ENCODE measurements at regions not wholly inside any gene's neighbourhood (a gene's known extent, or its start where the extent isn't known, plus 50 kb on each side); places are given as distances from the start of the nearest gene placed in this dataset.

GRCh38 chr1:38139738-38140487, 93.3 kb upstream of the POU3F1 start:
- no peak for DNase-seq (ENCODE audit: unreplicated experiment)
- POLR2A ChIA-PET, result interaction anchor here (1.7 to 2.6 kb wide), 2 partner anchors 12 to 23 kb away, joined by 8 to 18 read pairs; no protein-coding TSS in a partner anchor
- peaks cover 25% of the 10 kb centered on the region for H3K4me1 Mint-ChIP-seq (ENCODE audit: insufficient read depth, unreplicated experiment)
- no TSS peak for BruUV-seq (replicated peaks)
- no peaks in the 10 kb centered on the region for H3K36me3 Mint-ChIP-seq (ENCODE audit: insufficient read depth, unreplicated experiment)
- H3K27ac Mint-ChIP-seq (ENCODE audit: low read depth, unreplicated experiment), result no peak overlapping the region
- H3K27me3 Mint-ChIP-seq (ENCODE audit: insufficient read depth, unreplicated experiment), result peaks cover 15% of the 10 kb centered on the region
- no peaks in the 10 kb centered on the region for H3K9me3 Mint-ChIP-seq (ENCODE audit: unreplicated experiment)
- H3K4me3 Mint-ChIP-seq (ENCODE audit: unreplicated experiment), result no peak overlapping the region
- CTCF ChIA-PET, result interaction anchor here (1.0 to 2.4 kb wide), 5 partner anchors 9 to 145 kb away, joined by 3 to 6 read pairs (median 4); no protein-coding TSS in a partner anchor
- TF ChIP-seq CTCF (IDR thresholded peaks at IDR 0.05; ENCODE audit: unreplicated experiment), result no peak
- intact Hi-C loops (cut with micrococcal nuclease), result no loop called here

- TF ChIP-seq CTCF (IDR thresholded peaks at IDR 0.05; ENCODE audit: unreplicated experiment), result no peak
- no peaks in the 10 kb centered on the region for H3K9me3 Mint-ChIP-seq (ENCODE audit: unreplicated experiment)
- peak overlapping the region; percentile 24 for H3K4me3 Mint-ChIP-seq (ENCODE audit: unreplicated experiment)
- BruUV-seq (replicated peaks), result no TSS peak
- peak; percentile 96 for DNase-seq (ENCODE audit: unreplicated experiment)
- H3K4me1 Mint-ChIP-seq (ENCODE audit: insufficient read depth, unreplicated experiment), result peaks cover 25% of the 10 kb centered on the region
- CTCF ChIA-PET, result interaction anchor here (0.5 to 2.4 kb wide), 15 partner anchors 9 to 110 kb away, joined by 3 to 10 read pairs (median 3); no protein-coding TSS in a partner anchor
- H3K27ac Mint-ChIP-seq (ENCODE audit: low read depth, unreplicated experiment), result no peak overlapping the region
- no peaks in the 10 kb centered on the region for H3K36me3 Mint-ChIP-seq (ENCODE audit: insufficient read depth, unreplicated experiment)
- intact Hi-C loops (cut with micrococcal nuclease), result no loop called here
- POLR2A ChIA-PET, result interaction anchor here (0.8 to 2.9 kb wide), 10 partner anchors 9 to 112 kb away, joined by 3 to 18 read pairs (median 5); no protein-coding TSS in a partner anchor
- peaks cover 15% of the 10 kb centered on the region for H3K27me3 Mint-ChIP-seq (ENCODE audit: insufficient read depth, unreplicated experiment)
These were observed 92.1 kb upstream of the POU3F1 start for GRCh38 chr1:38138498-38139233.

GRCh38 chr1:38137164-38137563, 90.6 kb upstream of the POU3F1 start:
- intact Hi-C loops (cut with micrococcal nuclease), result no loop called here

More at GRCh38 chr1:38137164-38137563, 90.6 kb upstream of the POU3F1 start:
- ChIA-PET POLR2A (interaction anchor here (2.9 kb wide), 1 partner anchor 15 kb away, joined by 10 read pairs; no protein-coding TSS in a partner anchor), CTCF (interaction anchor here (0.6 to 1.2 kb wide), 6 partner anchors 24 to 682 kb away, joined by 3 to 6 read pairs (median 4); no protein-coding TSS in a partner anchor)
- BruUV-seq (replicated peaks), result no TSS peak
- Mint-ChIP-seq H3K36me3 (ENCODE audit: insufficient read depth, unreplicated experiment) (no peaks in the 10 kb centered on the region), H3K4me3 (ENCODE audit: unreplicated experiment) (no peak overlapping the region), H3K4me1 (ENCODE audit: insufficient read depth, unreplicated experiment) (peaks cover 25% of the 10 kb centered on the region), H3K27me3 (ENCODE audit: insufficient read depth, unreplicated experiment) (peaks cover 15% of the 10 kb centered on the region), H3K9me3 (ENCODE audit: unreplicated experiment) (no peaks in the 10 kb centered on the region), H3K27ac (ENCODE audit: low read depth, unreplicated experiment) (peak overlapping the region; percentile 41)
- DNase-seq (ENCODE audit: unreplicated experiment), result no peak
- TF ChIP-seq CTCF (IDR thresholded peaks at IDR 0.05; ENCODE audit: unreplicated experiment), result no peak
